ENCODE measurements at regions not wholly inside any gene's neighbourhood (a gene's known extent, or its start where the extent isn't known, plus 50 kb on each side); places are given as distances from the start of the nearest gene placed in this dataset.

- no peaks in the 10 kb centered on the region for H3K4me1 ChIP-seq
- no peaks in the 10 kb centered on the region for H3K9me3 ChIP-seq
- peaks cover 8% of the 10 kb centered on the region for H3K27me3 ChIP-seq
- ATAC-seq (no peak), DNase-seq (peak; percentile 40)
- no peaks in the 10 kb centered on the region for H3K36me3 ChIP-seq
- no peak for TF ChIP-seq CTCF (IDR thresholded peaks at IDR 0.05)
- no peak overlapping the region for H3K4me3 ChIP-seq
- H3K27ac ChIP-seq: no peak overlapping the region
- intact Hi-C loops (cut with DNase I): no loop called here
Observed at GRCh38 chr16:86866986-86867722, 288.8 kb downstream of the FOXL1 start.

- H3K36me3 ChIP-seq: no peaks in the 10 kb centered on the region
- no peak for DNase-seq
- ATAC-seq: no peak
- TF ChIP-seq CTCF (IDR thresholded peaks at IDR 0.05): no peak
- H3K9me3 ChIP-seq: no peaks in the 10 kb centered on the region
- H3K4me1 ChIP-seq: no peaks in the 10 kb centered on the region
- intact Hi-C loops (cut with DNase I): no loop called here
- H3K4me3 ChIP-seq: no peak overlapping the region
- peaks cover 12% of the 10 kb centered on the region for H3K27me3 ChIP-seq
- H3K27ac ChIP-seq: no peak overlapping the region
Observed at GRCh38 chr16:86868070-86868469, 289.7 kb downstream of the FOXL1 start.

GRCh38 chr16:86868786-86869185 lies 290.4 kb downstream of the FOXL1 start:
- no peaks in the 10 kb centered on the region for H3K4me1 ChIP-seq
- TF ChIP-seq CTCF (IDR thresholded peaks at IDR 0.05): no peak
- H3K27ac ChIP-seq: no peak overlapping the region
- intact Hi-C loops (cut with DNase I): no loop called here
- peak; percentile 13 for DNase-seq
- H3K27me3 ChIP-seq: peaks cover 15% of the 10 kb centered on the region
- H3K9me3 ChIP-seq: no peaks in the 10 kb centered on the region
- no peak overlapping the region for H3K4me3 ChIP-seq
- H3K36me3 ChIP-seq: no peaks in the 10 kb centered on the region
- no peak for ATAC-seq

- DNase-seq (peak; percentile 46), ATAC-seq (no peak)
- intact Hi-C loops (cut with DNase I): no loop called here
- Histone ChIP-seq H3K27ac (no peak overlapping the region), H3K36me3 (no peaks in the 10 kb centered on the region), H3K4me3 (no peak overlapping the region), H3K9me3 (no peaks in the 10 kb centered on the region), H3K4me1 (no peaks in the 10 kb centered on the region), H3K27me3 (peaks cover 15% of the 10 kb centered on the region)
- no peak for TF ChIP-seq CTCF (IDR thresholded peaks at IDR 0.05)
Observed at GRCh38 chr16:86869288-86870022, 291.1 kb downstream of the FOXL1 start.

- Histone ChIP-seq H3K27me3 (peaks cover 15% of the 10 kb centered on the region), H3K9me3 (no peaks in the 10 kb centered on the region), H3K36me3 (no peaks in the 10 kb centered on the region), H3K4me1 (no peaks in the 10 kb centered on the region), H3K4me3 (no peak overlapping the region), H3K27ac (no peak overlapping the region)
- no peak for ATAC-seq
- intact Hi-C loops (cut with DNase I): no loop called here
- peak; percentile 40 for DNase-seq
- no peak for TF ChIP-seq CTCF (IDR thresholded peaks at IDR 0.05)
Observed at GRCh38 chr16:86870380-86870779, 292.0 kb downstream of the FOXL1 start.

Data from upper lobe of right lung (tissue), 1 donor.